ENCODE measurements at regions not wholly inside any gene's neighbourhood (a gene's known extent, or its start where the extent isn't known, plus 50 kb on each side); places are given as distances from the start of the nearest gene placed in this dataset.

DNA sequence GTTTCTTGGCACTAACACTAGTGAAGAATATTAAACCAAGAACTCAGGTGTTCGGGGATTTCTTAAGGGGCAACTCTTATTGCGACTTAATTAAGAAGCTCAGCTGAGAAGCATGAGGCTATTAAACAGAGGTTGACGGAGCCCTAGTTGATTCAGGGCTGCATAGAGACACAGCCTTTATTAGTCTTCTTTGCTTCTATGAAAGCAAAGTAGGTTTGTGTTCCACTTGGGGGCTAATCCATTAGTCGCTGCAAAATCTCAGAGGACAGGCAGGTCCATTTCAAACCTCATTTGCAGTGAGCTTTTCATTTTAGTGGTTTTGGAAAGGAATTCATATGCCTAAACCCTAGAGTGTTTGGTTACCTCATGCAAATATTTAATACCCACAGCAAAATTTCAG, 506.6 kb upstream of the SULF2 start:
- DNase-seq = no peak

DNA sequence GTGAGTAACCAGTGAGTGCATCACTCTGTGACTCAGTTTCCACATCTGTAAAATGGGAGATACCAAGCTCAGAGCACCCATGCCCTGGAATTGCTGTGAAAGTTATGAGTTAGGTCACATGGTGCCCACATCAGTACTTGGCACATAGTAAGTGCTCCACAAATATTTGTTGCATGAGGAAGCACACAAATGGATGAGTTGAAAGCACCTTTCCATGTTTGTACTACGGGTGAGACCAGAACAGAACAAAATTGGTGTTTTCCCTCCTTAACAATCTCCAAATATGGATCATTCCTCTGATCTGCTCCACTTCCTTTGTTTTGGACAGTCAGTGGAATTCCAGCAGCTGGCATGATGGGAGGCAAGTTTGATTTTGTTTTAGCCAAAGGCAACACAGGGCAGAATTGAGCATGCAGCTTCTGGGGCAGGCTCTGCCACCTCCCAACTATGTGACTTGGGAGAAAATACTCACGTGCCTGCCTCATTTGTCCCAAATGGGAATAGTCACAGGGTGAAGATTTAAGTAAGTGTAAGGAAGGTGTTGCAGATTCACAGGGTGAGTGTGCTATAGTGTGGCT, 503.7 kb upstream of the SULF2 start:
- no peak for DNase-seq

DNA sequence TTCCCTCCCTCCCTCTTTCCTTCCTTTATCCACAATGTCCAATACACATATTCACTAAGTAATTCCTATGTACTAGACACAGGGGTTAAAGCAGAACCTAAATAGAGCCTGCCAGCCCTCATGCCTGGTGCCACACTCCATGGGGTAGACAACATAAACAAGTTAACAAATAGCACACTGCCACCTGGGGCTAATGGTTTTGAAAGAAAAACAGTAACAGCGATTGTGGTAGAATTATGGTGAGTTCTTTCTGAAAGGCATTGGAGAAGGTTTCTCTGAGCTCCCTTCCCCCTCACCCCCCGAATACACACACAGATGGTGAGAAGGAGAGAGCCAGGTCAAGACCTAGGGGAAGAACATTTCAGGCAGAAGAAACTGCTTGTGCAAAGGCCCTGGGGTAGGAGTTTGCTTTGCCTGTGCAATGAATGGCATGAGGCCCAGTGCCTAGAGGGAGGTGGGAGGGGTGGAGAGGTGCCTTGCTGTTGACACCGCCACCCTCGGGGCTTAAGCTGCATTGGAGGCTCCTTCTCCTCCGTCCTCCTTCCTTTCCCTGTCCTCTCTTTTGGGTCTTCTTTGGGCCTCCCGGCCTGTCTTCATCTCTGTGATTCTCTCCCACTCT, 502.4 kb upstream of the SULF2 start:
- no peak for DNase-seq

- no peak for DNase-seq
These were observed 501.8 kb upstream of the SULF2 start for GRCh38 chr20:48287021-48287494.

- no peak for DNase-seq
These were observed 501.3 kb upstream of the SULF2 start for GRCh38 chr20:48286601-48287000.

GRCh38 chr20:48285656-48286055, 500.4 kb upstream of the SULF2 start:
- no peak for DNase-seq

- DNase-seq = no peak
These were observed 499.6 kb upstream of the SULF2 start for GRCh38 chr20:48284837-48285236.

GRCh38 chr20:48284315-48284714, 499.0 kb upstream of the SULF2 start:
- DNase-seq = no peak

- DNase-seq = no peak
These were observed 498.3 kb upstream of the SULF2 start for GRCh38 chr20:48283470-48284110.

- DNase-seq = no peak
These were observed 497.4 kb upstream of the SULF2 start for GRCh38 chr20:48282591-48283228.

DNA sequence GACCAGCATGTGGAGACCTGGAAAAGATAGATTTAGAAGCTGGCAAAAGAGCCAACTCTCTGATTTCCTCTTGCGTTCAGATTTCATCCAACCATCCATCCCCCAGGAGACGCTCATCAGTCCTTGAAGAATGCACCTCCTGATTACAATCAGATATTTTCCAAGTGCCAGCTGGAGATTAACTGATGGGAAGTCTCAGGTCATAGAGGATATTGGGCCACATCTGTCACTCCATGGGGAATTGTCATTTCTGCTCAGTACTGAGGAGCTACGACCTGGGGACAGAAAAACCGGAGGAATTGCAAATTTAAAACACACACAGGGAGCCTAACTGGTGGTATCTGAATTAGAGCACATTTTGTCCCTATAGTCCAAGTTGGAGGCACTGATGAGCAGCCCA, 496.2 kb upstream of the SULF2 start:
- no peak for DNase-seq

DNA sequence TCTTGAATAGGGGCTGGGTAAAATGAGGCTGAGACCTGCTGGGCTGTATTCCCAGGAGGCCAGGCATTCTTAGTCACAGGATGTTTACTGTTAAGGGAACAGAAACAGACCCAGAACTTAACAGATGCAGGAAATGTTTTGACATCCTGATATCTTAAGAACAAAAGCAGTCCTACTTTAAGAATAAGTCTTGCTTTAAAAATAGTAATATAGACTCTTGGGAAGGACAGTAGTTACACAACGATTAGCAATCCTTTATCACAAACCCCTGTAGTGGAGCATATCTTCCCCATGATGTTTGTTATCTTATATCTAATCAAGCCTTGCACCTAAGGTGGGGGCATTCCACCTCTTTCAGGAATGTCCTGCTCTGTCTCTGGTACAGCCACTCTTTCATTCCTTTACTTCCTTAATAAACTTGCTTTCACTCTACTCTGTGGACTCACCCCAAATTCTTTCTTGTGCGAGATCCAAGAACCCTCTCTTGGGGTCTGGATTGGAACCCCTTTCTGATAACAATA, 493.7 kb upstream of the SULF2 start:
- no peak for DNase-seq

DNA sequence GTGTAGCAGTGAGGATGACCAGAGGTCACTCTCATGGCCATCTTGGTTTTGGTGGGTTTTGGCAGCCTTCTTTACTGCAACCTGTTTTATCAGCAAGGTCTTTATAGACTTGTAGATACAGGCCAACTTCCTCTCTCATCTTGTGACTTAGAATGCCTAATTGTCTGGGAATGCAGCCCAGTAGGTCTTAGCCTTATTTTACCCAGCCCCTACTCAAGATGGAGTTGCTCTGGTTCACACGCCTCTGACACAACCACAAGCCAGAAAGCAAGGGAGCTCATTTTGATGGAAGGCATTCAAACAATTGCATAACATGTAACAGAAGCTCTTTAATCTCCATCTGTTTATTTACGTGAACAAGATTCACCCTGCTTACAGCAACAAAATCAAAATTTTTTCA, 492.0 kb upstream of the SULF2 start:
- no peak for DNase-seq

- DNase-seq = no peak
These were observed 490.7 kb upstream of the SULF2 start for GRCh38 chr20:48276021-48276342.

GRCh38 chr20:48275286-48276020, 490.2 kb upstream of the SULF2 start:
- no peak for DNase-seq

DNA sequence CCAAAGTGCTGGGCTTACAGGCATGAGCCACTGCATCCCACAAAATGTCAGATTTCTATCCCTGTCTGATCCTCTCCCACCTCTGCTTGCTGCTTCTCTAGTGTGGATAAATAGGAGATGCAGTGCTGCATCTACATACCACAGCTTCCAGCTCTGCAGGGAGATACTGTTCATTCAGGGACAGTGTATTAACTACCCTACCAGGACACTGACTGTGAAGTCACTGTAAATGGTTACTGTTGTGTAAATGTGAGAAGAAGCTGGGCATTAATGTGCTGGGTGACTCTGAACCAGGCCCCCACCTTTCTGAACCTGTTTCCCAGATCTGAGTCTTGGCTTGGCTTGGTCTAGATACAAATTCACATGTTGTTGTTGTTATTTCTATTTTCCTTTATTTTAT, 488.6 kb upstream of the SULF2 start:
- no peak for DNase-seq

DNA sequence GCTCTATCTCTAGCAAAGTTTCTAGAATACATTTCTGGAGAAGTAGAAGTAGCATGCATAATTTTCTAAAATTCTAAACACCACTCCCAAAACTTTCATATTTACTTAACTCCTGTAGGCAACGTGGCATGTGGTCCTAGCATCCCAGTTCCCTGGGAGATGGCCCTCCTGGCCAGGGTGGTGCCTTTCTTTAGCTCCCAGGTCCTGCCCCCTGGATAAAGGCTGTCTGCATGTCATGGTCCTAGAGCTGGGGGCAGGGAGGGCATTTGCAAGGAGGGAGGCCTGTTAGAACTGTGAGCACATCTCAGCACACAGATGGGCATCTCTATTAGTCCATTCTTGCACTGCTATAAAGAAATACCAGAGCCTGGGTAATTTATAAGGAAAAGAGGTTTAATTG, 485.6 kb upstream of the SULF2 start:
- DNase-seq = no peak

DNA sequence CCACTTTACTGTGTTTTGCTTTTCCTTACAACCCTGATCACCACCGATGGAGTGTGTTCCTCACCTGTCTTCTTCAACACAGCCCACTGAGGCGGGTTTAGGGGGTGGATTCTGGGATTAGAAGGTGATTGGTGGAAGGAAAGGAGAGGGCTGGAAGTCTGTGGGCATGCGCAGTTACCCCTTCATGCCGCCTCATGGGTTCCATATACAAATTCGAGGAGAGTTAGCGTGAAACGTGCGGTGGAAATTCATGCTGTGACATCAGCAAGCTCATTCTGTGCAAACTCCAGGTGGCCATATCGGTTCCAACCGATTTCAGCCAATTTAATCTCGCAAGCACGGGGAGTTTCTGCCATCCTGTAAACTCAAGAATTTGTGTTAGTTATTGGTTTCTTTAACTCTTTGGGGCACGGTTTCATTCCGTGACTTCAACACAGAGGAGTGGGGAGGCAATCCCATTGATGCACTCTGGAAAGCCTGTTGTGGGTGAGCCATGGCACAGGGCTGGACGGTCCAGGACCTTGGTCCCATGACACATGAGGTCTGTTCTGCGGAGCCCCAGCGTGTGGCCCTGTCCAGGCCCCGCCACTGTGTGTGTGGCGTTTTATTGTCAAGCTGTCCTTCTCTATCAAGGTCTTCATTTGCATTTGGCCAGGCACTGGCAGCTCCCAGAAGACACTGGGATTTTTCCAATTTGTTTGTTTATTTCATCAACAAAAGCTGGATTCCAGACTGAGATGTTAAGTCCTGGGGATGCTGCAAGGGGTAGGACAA, 482.8 kb upstream of the SULF2 start:
- DNase-seq = no peak

- no peak for DNase-seq
These were observed 481.3 kb upstream of the SULF2 start for GRCh38 chr20:48266571-48266970.

GRCh38 chr20:48265791-48266190, 480.5 kb upstream of the SULF2 start:
- DNase-seq = no peak

DNA sequence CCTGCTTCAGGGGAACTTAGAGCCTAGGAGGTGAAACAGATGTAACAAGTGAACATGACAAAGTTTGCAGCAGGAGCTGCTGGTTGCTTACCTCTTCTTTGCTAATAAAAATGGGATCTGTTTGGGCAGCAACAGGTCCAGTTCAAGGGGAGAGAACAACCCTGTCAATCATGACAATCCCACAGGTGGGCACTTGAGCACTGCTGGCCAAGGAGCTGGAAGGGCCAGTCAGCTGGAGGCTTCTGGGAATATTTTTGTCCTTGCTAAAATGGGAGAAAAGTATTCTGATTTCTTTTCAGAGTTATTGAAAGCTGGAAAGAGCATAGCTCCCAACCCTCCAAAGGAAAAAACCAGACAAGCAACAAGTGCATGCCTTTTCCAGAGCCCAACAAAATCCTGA, 477.7 kb upstream of the SULF2 start:
- DNase-seq = no peak

DNA sequence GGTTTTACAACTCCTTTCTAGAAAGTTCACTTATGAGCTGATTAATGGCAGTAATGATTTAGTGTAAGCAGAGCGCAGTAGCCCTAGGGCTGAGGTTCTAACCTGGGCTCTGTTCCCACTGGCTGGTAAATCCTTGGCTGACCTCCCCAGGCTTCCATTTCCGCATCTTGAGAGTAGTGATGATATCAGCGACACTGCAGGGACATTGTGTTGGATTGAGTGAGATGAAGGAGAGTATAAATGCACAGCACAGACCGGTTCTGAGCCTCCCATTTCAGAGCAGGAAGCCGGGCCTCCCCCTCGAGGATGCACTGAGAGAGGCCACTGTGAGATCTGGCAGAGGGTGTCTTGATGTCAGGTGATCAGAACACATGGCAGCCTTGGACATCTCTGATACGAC, 477.2 kb upstream of the SULF2 start:
- no peak for DNase-seq
